H54 (cell line): ENCODE measurements at regions not wholly inside any gene's neighbourhood (a gene's known extent, or its start where the extent isn't known, plus 50 kb on each side); places are given as distances from the start of the nearest gene placed in this dataset.

Experiments
- DNase-seq: peaks from one replicate; pipeline ENCODE4 v3.0.0; 2011; ENCODE audit warnings: low spot score, mixed read lengths; ENCODE audit not compliant: insufficient read length
- FAIRE-seq: peaks from 3 replicates; lab custom pipeline; 2011; peaks lifted over from hg19 to GRCh38; lab: Jason Lieb, UNC
- POLR2A ChIP-seq: IDR thresholded peaks from 2 replicates; pipeline ENCODE4 v1.6.1; 2011; ENCODE audit warnings: low read depth, mild to moderate bottlenecking, low read length

DNA sequence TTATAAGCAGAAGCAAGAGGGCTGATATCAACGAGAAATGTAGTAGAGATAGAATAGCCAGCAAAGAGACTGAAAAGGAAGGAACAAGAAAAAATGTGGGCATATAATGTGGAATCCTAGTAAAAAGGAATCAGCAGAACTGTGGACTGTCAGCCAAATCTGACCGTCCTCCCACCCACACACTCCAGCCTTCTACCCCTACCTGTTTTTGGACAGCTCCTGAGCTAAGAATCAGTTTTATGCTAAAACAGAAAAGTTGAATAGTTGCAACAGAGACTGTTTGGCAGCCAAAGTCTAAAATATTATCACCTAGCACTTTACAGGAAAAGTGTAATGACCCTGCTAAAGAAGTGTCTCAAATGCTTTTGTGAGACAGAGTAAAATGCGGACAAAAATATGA, 533.3 kb upstream of the CXADR start:
- TF ChIP-seq POLR2A: no peak
- no peak for FAIRE-seq
- DNase-seq: no peak

DNA sequence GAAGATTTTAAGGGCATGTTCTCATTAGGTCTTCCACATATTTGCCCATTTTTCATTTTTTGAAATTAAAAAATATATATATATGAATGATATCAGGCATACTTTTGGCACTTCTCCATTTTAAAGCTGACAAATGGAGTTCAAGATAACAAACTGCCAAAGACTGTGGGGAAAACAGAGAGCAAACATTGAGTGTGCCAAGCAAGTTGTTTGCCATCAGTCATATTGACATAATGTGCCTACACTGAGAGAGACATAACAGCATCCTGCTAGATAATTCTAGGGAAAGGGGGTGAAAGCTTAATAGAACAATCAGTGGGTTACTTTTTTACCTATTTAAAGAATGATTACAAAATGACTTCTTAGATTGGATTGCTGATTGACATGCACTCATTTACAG, 529.4 kb upstream of the CXADR start:
- DNase-seq: no peak
- no peak for TF ChIP-seq POLR2A
- FAIRE-seq: no peak

DNA sequence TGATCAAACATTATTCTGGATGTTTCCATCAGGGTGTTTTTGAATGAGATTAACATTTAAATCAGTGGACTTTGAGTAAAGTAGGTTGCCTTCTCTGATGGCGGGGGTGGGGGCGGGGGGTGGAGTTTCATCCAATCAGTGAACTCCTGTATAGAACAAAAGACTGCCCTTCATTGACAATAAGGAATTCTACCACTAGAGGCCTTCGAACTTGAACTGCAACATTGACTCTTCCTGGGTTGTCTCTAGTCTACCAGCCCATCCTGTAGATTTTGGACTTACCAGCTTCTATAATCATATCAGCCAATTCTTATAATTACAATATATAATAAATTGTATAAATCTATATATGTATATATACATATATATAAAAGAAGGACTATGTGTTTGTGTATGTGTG, 520.4 kb upstream of the CXADR start:
- DNase-seq (no peak), FAIRE-seq (no peak)
- no peak for TF ChIP-seq POLR2A

DNA sequence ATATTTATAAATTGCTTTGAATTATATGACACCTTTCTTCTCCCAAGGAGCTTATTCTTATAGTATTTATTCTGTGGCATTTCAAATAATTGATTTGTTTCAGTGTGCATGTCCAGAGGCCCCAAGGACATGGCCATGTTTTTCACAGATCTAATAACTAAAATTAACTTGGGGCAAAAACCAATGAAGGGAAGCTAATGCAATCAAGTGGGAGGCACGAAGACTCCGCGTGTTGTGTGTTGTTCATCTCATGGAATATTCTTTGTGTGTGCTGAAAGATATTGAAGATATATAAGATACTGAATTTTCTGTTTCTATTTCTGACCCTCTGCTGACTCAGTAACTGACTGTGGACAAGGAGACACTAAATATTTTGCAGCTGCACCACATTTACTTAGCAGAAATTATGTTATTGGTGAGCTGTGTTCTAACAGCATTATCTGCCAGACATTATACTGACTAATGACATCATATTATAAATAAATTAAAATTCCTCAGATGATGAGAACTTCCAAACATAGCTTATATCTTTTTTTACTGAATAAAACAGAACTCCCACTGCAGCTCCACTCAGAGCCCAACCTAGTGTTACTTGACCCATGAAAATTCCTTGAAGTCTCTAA, 519.3 kb upstream of the CXADR start:
- no peak for FAIRE-seq
- DNase-seq: no peak
- TF ChIP-seq POLR2A: no peak

DNA sequence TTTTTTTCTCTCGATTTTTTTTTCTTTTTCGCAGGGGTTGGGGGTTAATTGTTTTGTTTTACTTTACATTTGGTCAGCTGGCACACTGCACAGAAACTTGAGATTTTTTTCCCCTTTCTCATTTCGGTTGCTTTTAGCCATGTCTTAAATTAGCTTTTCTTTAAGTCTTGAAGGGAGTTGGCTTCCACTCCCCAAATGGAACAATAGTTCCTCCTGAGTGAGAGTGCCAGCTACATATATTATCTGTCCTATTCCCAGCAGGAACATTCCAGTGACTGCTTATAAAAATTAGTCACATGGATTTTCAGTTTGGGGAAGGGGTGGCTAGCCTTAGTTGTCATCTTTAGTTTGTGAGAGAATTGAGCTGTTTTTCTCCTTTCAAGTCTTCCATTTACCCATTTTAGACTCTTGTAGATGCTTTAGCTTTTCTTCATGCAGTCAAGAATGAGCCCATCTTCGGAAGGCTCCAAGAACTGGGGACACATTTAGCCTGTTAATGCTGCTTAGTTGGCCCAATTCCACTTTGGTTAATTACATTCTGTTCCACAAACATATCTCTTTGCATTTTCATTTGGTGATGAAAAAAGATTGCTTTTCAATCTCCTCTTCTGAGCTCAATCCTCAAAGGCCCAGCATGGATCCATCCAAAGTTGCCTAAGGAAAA, 510.1 kb upstream of the CXADR start:
- no peak for DNase-seq
- TF ChIP-seq POLR2A: no peak
- no peak for FAIRE-seq

DNA sequence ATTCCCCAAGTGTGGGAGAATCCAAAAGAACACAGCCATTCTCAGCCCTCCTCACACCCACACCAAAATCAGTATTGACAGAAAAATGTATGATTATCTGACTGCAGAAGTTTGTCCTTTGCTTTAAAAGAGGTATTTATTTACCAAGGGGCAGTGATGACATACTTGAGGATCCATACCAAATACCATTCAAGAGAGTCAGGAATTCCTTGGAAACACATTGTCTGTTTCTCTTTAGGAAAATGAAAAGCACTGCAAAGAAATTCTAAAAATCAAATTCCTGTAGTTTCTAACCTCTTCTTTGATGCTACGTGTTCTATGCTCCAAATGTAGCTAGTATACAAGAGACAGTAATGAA, 509.6 kb upstream of the CXADR start:
- FAIRE-seq (peak; percentile 84), DNase-seq (no peak)
- no peak for TF ChIP-seq POLR2A

DNA sequence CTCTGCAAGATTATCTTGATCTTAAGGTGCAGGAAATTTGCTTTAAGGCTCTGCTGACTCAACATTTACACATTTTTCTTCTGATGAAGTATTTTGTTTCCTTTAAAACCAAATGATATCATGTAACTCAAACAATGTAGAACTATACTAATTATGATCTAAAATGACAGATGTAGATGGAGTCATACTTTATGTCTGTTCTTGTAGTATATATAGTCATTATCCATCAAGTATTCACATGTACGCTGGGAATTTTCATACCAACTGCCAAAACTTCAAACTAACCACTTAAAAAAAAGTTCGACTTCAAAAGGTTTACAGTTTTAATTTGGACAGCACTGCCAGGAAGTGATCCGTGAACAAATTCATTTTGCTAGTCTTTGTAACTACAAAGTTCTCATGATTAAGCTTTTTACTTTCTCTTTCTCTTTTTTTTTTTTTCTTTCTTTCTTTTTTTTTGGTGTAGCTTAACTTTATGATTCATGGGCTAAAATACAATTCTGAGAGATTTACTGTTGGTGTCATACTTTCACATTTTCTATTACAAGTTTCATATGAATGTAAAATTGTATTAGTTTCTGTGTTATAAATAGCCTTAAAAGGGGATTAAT, 509.0 kb upstream of the CXADR start:
- DNase-seq (no peak), FAIRE-seq (peak; percentile 45)
- TF ChIP-seq POLR2A: no peak

DNA sequence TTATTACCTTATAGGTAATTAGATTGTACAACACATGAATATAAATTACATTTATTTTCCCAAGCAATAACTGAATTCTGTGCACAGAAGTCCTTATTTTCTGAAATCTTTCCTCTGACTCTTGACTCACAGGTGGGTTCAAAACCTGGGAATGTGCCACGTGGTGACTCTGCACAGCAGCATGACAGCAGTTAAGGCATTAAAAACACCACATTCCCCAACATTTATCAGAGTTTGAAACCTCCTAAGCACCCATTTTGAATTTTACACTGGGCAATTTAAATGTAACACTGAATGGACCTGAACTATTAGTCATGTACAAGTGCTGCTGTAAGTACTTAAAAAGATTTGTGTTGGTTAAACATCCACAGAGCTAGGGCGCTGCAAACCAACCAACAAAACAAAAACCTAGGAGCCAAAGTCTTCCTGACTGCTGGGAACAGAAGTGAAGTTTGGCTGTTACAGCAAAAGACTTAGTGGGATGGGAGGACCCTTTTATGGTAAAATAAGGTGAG, 480.6 kb upstream of the CXADR start:
- no peak for FAIRE-seq
- no peak for TF ChIP-seq POLR2A
- no peak for DNase-seq

DNA sequence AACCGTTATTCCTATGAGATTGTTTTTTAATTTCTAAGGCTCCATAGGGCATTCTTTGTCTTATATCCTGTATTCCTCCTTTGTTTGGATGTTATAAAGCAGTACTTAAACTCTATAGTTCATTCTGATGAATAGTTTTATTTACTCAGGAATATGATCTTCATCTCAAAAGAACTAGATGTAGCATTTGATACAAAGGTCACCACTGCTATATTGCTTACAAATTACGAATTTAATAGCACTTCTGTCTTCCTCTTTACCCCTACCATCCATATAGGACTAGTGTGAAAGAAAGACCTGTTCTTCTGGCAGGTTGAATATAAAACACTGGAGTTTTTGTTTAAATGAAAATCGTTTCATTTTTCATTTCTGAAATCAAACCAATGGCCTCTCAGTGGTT, 468.1 kb upstream of the CXADR start:
- no peak for TF ChIP-seq POLR2A
- DNase-seq: no peak
- FAIRE-seq: no peak

DNA sequence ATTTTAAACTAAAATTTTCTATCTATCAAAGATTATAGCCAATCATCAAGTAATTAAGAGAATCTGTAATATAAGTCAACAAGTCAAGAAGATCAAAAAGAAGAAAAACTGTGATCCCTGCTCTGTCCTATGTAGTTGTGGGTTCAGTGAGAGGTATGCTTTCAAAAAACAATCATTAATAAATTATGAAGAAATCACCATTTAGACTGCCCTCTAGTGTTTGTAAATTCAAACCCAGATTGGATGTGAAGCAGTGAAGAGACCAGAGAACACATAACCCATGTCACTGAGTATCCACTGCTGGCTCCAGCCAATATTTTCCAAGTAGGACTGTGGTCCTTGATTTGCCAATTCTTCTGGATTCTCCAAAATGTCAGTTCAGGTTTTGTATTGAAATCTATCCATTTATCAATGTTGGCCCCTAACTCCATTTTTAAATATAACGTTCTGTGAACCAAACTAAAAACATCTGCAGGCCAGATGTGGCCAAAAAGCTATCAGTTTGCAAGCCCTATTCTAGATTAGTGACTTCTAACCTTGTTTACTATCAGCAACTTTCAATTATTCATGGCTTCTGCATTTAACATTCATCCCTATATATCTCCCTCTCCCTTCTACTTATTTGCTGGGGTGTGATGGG, 467.5 kb upstream of the CXADR start:
- no peak for TF ChIP-seq POLR2A
- FAIRE-seq (no peak), DNase-seq (peak; percentile 2)

DNA sequence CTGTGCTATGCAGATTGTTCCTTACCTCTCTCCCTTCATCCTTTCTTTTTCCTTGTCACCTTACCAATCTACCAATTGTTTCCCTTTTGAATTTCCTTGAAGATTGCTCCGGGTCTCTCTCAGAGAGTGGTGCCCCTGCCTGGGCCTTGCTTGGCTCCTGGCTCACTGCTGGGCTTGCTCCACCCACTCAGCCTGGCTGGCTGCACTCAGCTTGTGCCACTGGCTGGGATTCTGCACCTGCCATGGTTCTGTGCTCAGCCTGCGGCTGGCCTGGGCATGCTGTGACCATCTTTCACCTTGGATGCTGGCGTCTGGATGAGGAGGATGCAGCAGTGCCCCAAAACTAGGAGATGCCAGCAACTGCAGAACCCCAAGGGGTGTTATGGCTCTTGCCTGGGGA, 463.9 kb upstream of the CXADR start:
- TF ChIP-seq POLR2A: no peak
- DNase-seq: no peak
- no peak for FAIRE-seq

DNA sequence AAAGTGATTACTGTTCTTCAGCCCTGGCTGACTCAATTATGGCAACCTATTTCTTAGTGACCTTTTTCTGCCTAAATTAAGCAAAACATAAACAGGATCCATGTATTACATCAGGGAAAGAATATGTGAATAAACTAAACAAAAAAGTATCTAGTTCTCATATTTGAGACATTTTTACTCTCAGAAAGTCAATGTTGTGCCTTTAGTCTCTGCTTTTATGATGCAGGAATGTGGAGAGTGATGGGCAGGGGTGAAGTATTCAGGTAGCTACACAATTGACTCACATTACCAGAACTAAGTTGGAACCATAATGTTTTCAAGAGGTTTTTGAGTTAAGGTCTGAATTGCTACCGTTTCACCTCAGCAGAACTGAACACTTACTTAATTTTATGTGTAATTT, 462.7 kb upstream of the CXADR start:
- no peak for DNase-seq
- FAIRE-seq: no peak
- TF ChIP-seq POLR2A: no peak

DNA sequence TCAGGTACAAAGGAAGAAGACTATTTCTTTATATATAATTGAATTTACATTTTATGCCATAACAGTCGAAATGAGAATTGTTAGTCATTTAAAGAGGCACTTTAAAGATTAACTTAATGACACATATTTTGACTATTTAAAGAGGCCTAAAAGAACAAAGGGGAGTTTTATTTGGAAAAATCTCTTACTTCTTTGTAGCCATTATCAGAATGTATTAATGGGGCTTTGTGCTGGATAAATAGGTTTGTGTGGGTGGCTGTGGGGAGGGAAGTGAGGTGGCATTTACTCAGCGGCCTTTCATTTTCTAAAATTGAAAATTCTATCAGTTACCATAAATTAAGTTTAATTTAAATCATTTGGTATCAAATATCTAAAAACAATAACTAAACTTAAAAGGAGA, 462.2 kb upstream of the CXADR start:
- DNase-seq (no peak), FAIRE-seq (no peak)
- no peak for TF ChIP-seq POLR2A

DNA sequence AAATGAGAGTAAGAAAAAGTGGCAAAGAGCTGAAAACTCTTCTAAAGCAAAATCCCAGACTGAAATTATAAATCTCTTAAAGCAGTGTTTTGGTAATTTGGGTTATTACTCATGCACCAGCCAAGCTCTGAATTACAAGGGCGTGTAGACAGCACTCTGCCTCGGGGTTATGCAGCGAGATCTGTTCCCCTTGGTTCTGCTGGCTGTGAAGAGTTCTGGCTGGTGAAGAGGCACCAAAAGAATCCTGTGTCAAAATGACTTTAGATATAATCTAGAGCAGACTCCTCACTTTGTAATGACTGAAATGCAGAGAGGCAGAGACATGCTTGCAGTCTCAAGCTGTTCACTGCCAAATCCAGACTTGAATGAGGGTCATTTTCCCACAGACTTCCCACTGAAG, 461.8 kb upstream of the CXADR start:
- FAIRE-seq: no peak
- no peak for DNase-seq

More for the DNA sequence above, 461.8 kb upstream of the CXADR start:
- TF ChIP-seq POLR2A: no peak
